ENCODE measurements at regions not wholly inside any gene's neighbourhood (a gene's known extent, or its start where the extent isn't known, plus 50 kb on each side); places are given as distances from the start of the nearest gene placed in this dataset.
"Not testable (repeated sequence)": the region's sequence is repeated elsewhere in the genome, so short reads cannot be mapped to it uniquely, and the experiment has no call there.

- DNase-seq (ENCODE audit: low read depth, low spot score): not testable (repeated sequence)
Observed at GRCh38 chr9:42377530-42378417, 194.3 kb downstream of the SPATA31A6 start.

DNA sequence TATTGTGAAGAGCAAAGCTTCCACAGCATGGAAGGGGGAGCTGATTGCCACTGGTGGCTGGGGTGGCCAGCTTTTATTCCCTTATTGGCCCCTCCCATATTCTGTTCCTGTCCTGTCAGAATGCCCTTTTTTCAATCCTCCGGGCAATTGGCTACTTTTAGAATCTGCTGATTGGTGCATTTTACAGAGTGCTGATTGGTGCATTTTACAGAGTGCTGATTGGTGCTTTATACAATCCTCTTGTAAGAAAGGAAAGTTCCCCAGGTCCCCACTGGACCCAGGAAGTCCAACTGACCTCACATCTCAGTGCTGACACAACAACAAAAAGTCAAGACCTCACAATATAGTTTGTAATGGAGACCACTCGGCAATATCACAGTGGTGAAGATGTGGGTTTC is 195.0 kb downstream of the SPATA31A6 start:
- no peak for DNase-seq (ENCODE audit: low read depth, low spot score)

DNA sequence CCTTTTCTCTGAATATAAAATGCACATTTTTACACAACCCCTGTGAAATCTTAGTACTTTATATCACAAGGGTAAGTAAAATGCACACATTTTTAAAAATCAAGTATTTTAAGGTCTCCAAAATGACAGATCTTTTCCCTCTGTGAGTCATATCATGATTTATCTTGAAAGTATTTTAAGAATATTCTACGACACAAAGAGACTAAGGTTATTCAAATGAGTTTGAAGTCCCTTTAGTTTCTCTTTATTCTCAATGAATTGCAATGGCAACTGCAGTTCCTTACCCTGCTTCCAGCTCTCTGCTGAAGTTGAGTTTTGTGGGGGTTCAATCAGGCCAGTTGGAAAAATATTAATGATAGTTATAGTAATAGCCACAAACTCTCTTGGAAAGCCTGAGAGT is 196.1 kb downstream of the SPATA31A6 start:
- not testable (repeated sequence) for DNase-seq (ENCODE audit: low read depth, low spot score)

GRCh38 chr9:42384585-42384984 is 201.1 kb downstream of the SPATA31A6 start:
- not testable (repeated sequence) for DNase-seq (ENCODE audit: low read depth, low spot score)

GRCh38 chr9:42385574-42386120 is 202.2 kb downstream of the SPATA31A6 start:
- not testable (repeated sequence) for DNase-seq (ENCODE audit: low read depth, low spot score)

DNA sequence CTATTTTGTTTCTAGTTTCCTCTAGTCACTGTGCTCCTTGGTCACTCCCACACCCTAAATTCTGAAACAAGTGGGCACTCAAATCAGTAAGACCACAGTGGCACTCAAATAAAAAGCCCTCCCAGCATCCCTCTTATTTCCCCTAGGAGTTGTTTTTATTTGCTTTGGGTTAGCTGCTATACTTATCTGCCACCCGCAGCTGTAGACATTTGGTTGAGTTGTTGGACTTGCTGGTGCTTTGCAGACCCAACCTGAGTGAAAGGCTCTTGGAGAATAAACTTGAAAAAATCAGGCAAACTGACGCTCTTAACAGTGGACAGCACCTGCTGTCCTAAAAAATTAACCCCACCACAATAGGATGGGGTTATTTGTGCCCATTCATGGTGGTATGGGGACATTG is 203.0 kb downstream of the SPATA31A6 start:
- no peak for DNase-seq (ENCODE audit: low read depth, low spot score)

- DNase-seq (ENCODE audit: low read depth, low spot score): no peak
Observed at GRCh38 chr9:42388146-42388690, 204.8 kb downstream of the SPATA31A6 start.

DNA sequence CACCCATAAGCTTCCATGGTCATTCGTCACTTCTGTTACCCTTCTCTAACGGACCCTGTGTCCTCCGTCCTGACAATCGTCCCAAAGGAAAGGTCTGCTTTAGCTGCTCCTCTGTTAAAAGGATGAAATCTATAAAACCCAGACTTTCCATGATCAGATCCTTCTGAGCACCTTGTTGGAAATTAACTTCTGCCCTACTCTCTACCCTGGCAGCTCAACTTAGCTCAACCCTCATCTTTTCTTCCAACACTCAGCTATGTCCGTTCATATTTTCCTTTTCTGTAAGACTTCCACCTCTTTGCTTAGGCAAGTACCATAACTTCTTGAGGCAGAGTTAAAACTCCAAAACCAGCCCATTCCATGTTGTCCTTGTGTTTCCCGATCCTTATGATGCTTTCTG is 205.4 kb downstream of the SPATA31A6 start:
- DNase-seq (ENCODE audit: low read depth, low spot score): no peak

DNA sequence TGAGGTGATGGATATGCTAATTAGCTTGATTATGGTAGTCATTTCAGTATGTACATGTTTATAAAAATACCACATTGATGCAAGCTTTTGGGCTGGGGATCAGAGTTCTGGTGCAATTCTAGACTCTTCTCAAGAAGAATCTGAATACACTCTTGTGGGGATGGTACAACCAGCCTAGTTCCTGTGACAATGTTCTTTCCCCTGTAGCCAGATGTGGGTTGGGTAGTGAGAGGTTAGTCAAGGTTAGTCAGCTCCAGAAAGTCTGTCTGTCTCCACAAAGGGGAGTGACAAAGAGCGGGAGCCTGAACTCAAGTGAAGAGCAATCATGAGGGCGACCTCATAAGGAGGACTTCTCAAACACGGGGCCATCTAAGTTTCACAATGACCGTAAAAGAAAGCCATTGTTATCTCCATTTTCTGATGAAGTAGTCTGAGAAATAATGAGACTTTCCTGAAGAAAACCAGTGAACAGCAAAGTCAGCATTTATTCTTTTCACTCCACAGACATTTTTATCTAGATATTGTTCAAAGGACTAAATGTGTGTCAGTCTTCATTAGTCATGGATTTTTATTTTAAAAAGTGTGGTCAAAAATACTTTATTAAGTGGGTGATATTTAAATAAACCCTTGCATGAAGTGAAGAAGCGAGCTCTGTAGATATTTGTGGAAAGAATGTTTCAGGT is 209.5 kb downstream of the SPATA31A6 start:
- not testable (repeated sequence) for DNase-seq (ENCODE audit: low read depth, low spot score)

DNA sequence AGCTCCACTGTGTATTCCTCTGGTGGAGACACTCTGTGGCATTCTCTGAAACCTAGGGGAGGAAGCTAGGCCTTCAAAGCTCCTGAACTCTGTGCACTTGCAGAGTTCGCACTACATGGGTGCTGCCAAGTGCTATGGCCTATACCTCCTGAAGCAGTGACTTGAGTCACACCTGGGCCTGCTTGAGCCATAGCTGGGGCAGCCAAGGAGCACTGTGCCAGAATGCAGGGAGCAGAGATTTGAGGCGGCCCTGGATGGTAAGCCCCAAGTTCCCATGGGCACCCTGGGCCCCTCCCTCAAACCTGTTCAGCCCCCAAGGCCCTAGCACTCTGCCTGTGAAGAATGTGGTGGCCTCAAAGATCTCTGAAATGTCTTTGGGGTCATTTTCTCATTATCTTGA is 212.9 kb downstream of the SPATA31A6 start:
- no peak for DNase-seq (ENCODE audit: low read depth, low spot score)

GRCh38 chr9:42397336-42397735 is 213.9 kb downstream of the SPATA31A6 start:
- not testable (repeated sequence) for DNase-seq (ENCODE audit: low read depth, low spot score)

GRCh38 chr9:42402919-42403318 is 219.5 kb downstream of the SPATA31A6 start:
- not testable (repeated sequence) for DNase-seq (ENCODE audit: low read depth, low spot score)

GRCh38 chr9:42409581-42409980 is 226.1 kb downstream of the SPATA31A6 start:
- DNase-seq (ENCODE audit: low read depth, low spot score): not testable (repeated sequence)

GRCh38 chr9:42412354-42412753 is 228.9 kb downstream of the SPATA31A6 start:
- DNase-seq (ENCODE audit: low read depth, low spot score): not testable (repeated sequence)

DNA sequence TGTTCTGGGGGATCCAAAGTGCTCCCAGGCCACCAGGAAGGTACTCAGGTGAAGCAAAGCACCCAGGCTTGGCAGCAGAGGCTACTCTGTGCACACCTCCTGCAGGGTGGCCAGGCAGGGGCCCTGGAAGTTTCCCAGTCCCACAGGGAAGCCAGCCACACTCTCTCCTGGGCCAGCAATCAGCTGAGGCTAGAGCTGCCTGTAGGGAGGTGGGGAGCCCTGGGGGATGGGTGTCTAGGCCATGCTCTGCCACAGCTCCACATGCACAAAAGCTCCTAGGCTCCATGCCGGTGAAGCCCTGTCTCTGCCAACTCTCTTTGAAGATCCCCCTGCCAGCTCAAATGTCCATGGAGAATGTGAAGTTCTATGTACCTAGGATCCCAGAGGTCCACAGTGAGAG is 231.4 kb downstream of the SPATA31A6 start:
- not testable (repeated sequence) for DNase-seq (ENCODE audit: low read depth, low spot score)

DNA sequence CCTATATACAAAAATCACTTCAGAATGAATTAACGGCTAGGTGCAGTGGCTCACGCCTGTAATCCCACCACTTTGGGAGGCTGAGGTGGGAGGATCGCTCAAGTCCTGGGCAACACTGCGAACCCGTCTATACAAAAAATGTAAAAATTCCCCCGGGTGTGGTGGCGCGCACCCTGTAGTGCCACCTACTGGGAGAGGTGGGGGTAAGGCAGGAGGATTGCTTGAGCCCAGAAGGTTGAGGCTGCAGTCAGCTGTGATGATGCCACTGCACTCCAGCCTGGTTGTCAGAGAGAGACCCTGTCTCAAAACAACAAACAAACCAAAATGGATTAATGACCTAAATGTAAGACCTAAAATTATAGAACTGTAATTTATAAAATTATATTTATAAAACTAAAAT is 236.2 kb downstream of the SPATA31A6 start:
- DNase-seq (ENCODE audit: low read depth, low spot score): not testable (repeated sequence)

- DNase-seq (ENCODE audit: low read depth, low spot score): not testable (repeated sequence)
Observed at GRCh38 chr9:42420324-42420723, 236.9 kb downstream of the SPATA31A6 start.

DNA sequence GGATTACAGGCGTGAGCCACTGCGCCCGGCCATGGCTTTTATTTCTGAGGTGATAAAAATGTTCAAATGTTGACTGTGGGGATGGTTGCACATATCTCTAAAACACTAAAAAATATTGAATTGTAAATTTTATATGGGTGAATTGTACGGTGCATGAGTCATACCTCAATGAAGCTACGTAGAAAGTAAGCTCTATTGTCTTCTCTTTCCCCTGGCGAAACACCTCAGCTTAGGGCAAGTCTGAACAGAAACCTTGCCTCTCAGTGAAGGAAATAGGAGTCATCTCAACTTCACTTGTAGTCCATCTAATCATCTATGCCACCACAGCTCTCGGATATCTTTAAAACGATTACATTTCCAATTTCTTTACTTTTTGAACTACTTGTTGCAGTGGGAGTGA is 238.2 kb downstream of the SPATA31A6 start:
- DNase-seq (ENCODE audit: low read depth, low spot score): not testable (repeated sequence)

DNA sequence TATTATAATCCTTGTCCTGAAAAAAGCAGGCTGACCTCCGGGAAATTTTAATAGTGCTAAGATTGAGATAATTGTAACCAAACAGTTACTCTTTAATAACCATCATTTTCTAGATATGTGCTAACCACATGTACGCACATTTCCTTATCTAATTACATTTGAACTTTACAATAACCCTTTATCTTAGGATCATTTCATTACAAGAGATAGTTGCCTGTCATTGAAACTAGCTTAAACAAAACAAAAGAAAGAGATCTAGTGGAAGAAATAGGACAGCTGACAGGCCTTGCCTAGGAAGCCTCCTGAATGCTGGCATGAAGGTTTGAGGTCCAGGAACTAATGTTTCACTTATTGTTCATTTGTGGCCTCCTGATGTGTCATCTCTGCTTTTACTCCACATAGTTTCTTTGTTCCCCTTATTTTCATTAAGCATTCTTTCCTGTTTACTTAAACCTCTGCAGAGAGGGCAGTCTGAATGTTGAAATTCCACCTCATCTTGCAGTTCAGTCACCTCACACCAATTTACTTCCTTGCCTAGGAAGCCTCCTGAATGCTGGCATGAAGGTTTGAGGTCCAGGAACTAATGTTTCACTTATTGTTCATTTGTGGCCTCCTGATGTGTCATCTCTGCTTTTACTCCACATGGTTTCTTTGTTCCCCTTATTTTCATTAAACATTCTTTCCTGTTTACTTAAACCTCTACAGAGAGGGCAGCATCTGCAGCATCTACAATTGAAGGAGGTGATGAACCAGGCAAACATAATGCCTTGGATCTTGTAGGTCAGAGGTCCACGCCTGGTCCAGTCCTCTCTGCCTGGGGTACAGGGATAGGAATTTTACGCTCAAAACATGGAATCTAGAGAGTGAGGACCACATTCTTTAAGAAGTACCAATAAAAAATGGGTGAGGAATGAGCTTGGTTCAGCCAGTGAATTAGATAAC is 247.5 kb downstream of the SPATA31A6 start:
- not testable (repeated sequence) for DNase-seq (ENCODE audit: low read depth, low spot score)

DNA sequence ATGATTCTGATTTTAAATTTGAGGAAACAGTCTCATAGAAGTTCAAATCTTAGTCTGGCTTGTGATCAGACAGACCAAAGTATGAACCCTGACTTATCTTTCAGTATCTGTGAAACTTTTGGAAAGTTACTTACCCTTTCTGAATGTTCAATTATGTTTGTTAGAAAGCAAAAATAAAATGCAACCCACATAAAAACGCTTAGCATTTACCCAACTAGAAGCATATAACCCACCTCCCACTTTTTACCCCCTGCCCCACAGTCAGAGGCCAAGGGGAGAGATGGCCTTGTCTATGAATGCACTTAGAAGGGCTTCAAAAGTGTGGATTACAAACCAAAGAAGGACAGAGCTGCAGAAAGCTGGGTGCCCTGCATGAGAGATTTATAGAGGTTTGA is 248.2 kb downstream of the SPATA31A6 start:
- not testable (repeated sequence) for DNase-seq (ENCODE audit: low read depth, low spot score)

All from iPS DF 19.7 (cell line).